ENCODE measurements at regions not wholly inside any gene's neighbourhood (a gene's known extent, or its start where the extent isn't known, plus 50 kb on each side); places are given as distances from the start of the nearest gene placed in this dataset.

GRCh38 chr13:74215420-74215819 is 81.2 kb upstream of the KLF12 start:
- Histone ChIP-seq H3K27me3 (no peaks in the 10 kb centered on the region), H3K4me3 (no peak overlapping the region), H3K9me3 (no peaks in the 10 kb centered on the region), H3K4me1 (no peaks in the 10 kb centered on the region), H3K36me3 (no peaks in the 10 kb centered on the region), H3K27ac (no peak overlapping the region)
- intact Hi-C loops (cut with DNase I), result no loop called here
- no peak for DNase-seq (ENCODE audit: extremely low spot score in 2 of 2)
- no peak for TF ChIP-seq CTCF (IDR thresholded peaks at IDR 0.05)
- no peak for TF ChIP-seq POLR2AphosphoS5 (IDR thresholded peaks at IDR 0.05; ENCODE audit: insufficient read depth in 1 of 2, low read depth in 1 of 2)
- no peak for TF ChIP-seq POLR2A (IDR thresholded peaks at IDR 0.05)

GRCh38 chr13:74214321-74214720 is 80.1 kb upstream of the KLF12 start:
- DNase-seq (ENCODE audit: extremely low spot score in 2 of 2), result no peak
- TF ChIP-seq CTCF (IDR thresholded peaks at IDR 0.05), result no peak
- no peak for TF ChIP-seq POLR2AphosphoS5 (IDR thresholded peaks at IDR 0.05; ENCODE audit: insufficient read depth in 1 of 2, low read depth in 1 of 2)
- no peak for TF ChIP-seq POLR2A (IDR thresholded peaks at IDR 0.05)
- Histone ChIP-seq H3K4me3 (no peak overlapping the region), H3K27me3 (no peaks in the 10 kb centered on the region), H3K27ac (no peak overlapping the region), H3K36me3 (no peaks in the 10 kb centered on the region), H3K9me3 (no peaks in the 10 kb centered on the region), H3K4me1 (no peaks in the 10 kb centered on the region)
- intact Hi-C loops (cut with DNase I), result no loop called here

- Histone ChIP-seq H3K36me3 (no peaks in the 10 kb centered on the region), H3K27me3 (no peaks in the 10 kb centered on the region), H3K4me1 (no peaks in the 10 kb centered on the region), H3K4me3 (no peak overlapping the region), H3K9me3 (no peaks in the 10 kb centered on the region), H3K27ac (no peak overlapping the region)
- intact Hi-C loops (cut with DNase I), result no loop called here
- no peak for TF ChIP-seq POLR2AphosphoS5 (IDR thresholded peaks at IDR 0.05; ENCODE audit: insufficient read depth in 1 of 2, low read depth in 1 of 2)
- no peak for DNase-seq (ENCODE audit: extremely low spot score in 2 of 2)
Observed at GRCh38 chr13:74210693-74211393, 76.6 kb upstream of the KLF12 start.

GRCh38 chr13:74206855-74207254 is 72.7 kb upstream of the KLF12 start:
- H3K27ac ChIP-seq, result no peak overlapping the region
- H3K4me3 ChIP-seq, result no peak overlapping the region
- intact Hi-C loops (cut with DNase I), result no loop called here
- TF ChIP-seq POLR2AphosphoS5 (IDR thresholded peaks at IDR 0.05; ENCODE audit: insufficient read depth in 1 of 2, low read depth in 1 of 2), result no peak
- no peaks in the 10 kb centered on the region for H3K9me3 ChIP-seq
- H3K4me1 ChIP-seq, result no peaks in the 10 kb centered on the region
- no peaks in the 10 kb centered on the region for H3K27me3 ChIP-seq
- H3K36me3 ChIP-seq, result no peaks in the 10 kb centered on the region
- no peak for DNase-seq (ENCODE audit: extremely low spot score in 2 of 2)

GRCh38 chr13:74206061-74206561 is 71.9 kb upstream of the KLF12 start:
- intact Hi-C loops (cut with DNase I), result no loop called here
- DNase-seq (ENCODE audit: extremely low spot score in 2 of 2), result no peak
- H3K4me3 ChIP-seq, result no peak overlapping the region
- H3K27me3 ChIP-seq, result no peaks in the 10 kb centered on the region
- H3K27ac ChIP-seq, result no peak overlapping the region
- no peaks in the 10 kb centered on the region for H3K9me3 ChIP-seq
- no peak for TF ChIP-seq CTCF (IDR thresholded peaks at IDR 0.05)
- TF ChIP-seq POLR2AphosphoS5 (IDR thresholded peaks at IDR 0.05; ENCODE audit: insufficient read depth in 1 of 2, low read depth in 1 of 2), result no peak
- TF ChIP-seq POLR2A (IDR thresholded peaks at IDR 0.05), result no peak
- H3K4me1 ChIP-seq, result no peaks in the 10 kb centered on the region
- no peaks in the 10 kb centered on the region for H3K36me3 ChIP-seq

- Histone ChIP-seq H3K36me3 (no peaks in the 10 kb centered on the region), H3K9me3 (no peaks in the 10 kb centered on the region), H3K4me1 (no peaks in the 10 kb centered on the region), H3K27ac (no peak overlapping the region), H3K4me3 (no peak overlapping the region), H3K27me3 (no peaks in the 10 kb centered on the region)
- intact Hi-C loops (cut with DNase I), result no loop called here
- TF ChIP-seq CTCF (IDR thresholded peaks at IDR 0.05) (no peak), POLR2A (IDR thresholded peaks at IDR 0.05) (no peak), POLR2AphosphoS5 (IDR thresholded peaks at IDR 0.05; ENCODE audit: insufficient read depth in 1 of 2, low read depth in 1 of 2) (no peak)
- no peak for DNase-seq (ENCODE audit: extremely low spot score in 2 of 2)
Observed at GRCh38 chr13:74205313-74205690, 71.1 kb upstream of the KLF12 start.
